Duodenal mucosa (tissue), 2 donors: ENCODE measurements at regions not wholly inside any gene's neighbourhood (a gene's known extent, or its start where the extent isn't known, plus 50 kb on each side); places are given as distances from the start of the nearest gene placed in this dataset.
A peak's percentile ranks its signal among the peaks of the same experiment; 100 is the strongest.

Source experiments
- H3K27ac ChIP-seq: one replicate; pipeline ENCODE4 v1.7.0; 2013; ENCODE audit warnings: low read depth, low read length
- H3K27me3 ChIP-seq, 2 donors: one replicate each; pipeline ENCODE4 v1.7.0; 2013; ENCODE audit warnings: low read length in 2 of 2, control low read depth in 1 of 2; ENCODE audit not compliant: insufficient read depth in 2 of 2, control insufficient read depth in 1 of 2
- H3K36me3 ChIP-seq, 2 donors: one replicate each; pipeline ENCODE4 v1.7.0; 2013; ENCODE audit warnings: low read length in 2 of 2, control low read depth in 1 of 2; ENCODE audit not compliant: insufficient read depth in 2 of 2, control insufficient read depth in 1 of 2
- H3K4me1 ChIP-seq, 2 donors: one replicate each; pipeline ENCODE4 v1.7.0; 2013; ENCODE audit warnings: low read length in 2 of 2, control low read depth in 1 of 2; ENCODE audit not compliant: insufficient read depth in 2 of 2, control insufficient read depth in 1 of 2
- H3K4me3 ChIP-seq, 2 donors: one replicate each; pipeline ENCODE4 v1.7.0; 2013; ENCODE audit warnings: low read length in 2 of 2, low read depth in 1 of 2
- H3K9ac ChIP-seq, 2 donors: one replicate each; pipeline ENCODE4 v1.7.0; 2013; ENCODE audit warnings: low read length in 2 of 2, low read depth in 1 of 2
- H3K9me3 ChIP-seq, 2 donors: one replicate each; pipeline ENCODE4 v1.7.0; 2013; ENCODE audit warnings: low read length in 2 of 2, control low read depth in 1 of 2; ENCODE audit not compliant: control insufficient read depth in 1 of 2

DNA sequence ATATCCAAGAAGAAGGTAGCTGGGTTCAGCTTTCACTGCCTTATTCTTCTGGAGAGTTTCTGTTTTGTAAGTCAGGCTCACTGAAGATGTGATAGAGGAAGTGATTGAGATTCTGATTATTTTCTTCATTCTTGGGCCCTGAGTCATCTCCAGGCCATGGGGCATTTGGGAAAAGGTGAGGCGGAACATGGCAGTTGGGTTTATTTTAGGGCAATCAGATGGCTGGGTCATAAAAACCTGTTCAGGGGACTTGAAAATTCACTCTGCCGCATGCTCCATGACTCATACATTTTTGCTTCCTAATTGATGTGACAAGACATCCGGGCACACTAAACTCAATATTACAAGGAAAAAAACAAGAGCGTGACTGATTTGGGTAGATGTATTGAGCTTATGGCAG is 265.7 kb upstream of the KLF4 start:
- no peak overlapping the region for H3K4me3 ChIP-seq
- H3K36me3 ChIP-seq = no peaks in the 10 kb centered on the region
- no peak overlapping the region for H3K27ac ChIP-seq
- no peak overlapping the region for H3K9ac ChIP-seq
- H3K27me3 ChIP-seq = no peaks in the 10 kb centered on the region
- no peaks in the 10 kb centered on the region for H3K9me3 ChIP-seq
- H3K4me1 ChIP-seq = peaks cover 13 to 36% of the 10 kb centered on the region in 2 donors

DNA sequence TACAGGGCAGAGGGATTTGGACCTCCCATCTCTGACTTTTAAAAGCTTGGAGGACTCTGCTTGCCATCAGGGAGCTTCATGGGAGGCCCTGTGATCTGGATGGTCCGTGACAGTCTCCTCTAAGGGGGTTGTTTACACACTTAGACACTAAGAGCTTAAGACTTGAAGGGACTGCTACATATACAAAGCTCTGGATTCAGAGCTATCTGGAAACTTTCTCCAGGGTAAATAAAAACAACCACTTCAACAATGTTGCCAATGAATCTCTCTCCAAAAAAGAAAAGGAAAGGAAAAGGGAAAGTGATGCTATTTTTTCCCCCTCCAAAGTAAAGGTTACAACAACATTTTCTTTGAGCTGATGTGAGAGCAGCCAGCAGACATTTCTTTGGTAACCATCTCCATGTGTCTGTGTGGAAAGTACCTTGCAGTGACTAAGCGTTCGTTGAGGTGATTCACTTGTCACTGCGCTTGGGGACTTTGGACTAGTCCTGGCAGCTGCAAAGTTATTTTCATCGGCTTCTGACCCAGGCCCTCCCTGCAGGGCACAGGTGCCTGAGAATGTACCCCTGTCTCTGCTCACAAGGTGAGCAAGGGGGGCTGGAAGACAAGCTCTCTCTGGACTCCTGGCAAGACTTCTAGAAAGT is 262.1 kb upstream of the KLF4 start:
- Histone ChIP-seq H3K9me3 (no peaks in the 10 kb centered on the region), H3K27me3 (no peaks in the 10 kb centered on the region), H3K36me3 (no peaks in the 10 kb centered on the region), H3K27ac (peak overlapping the region; percentile 22), H3K9ac (no peak overlapping the region), H3K4me3 (no peak overlapping the region), H3K4me1 (peaks cover 22 to 46% of the 10 kb centered on the region in 2 donors)

DNA sequence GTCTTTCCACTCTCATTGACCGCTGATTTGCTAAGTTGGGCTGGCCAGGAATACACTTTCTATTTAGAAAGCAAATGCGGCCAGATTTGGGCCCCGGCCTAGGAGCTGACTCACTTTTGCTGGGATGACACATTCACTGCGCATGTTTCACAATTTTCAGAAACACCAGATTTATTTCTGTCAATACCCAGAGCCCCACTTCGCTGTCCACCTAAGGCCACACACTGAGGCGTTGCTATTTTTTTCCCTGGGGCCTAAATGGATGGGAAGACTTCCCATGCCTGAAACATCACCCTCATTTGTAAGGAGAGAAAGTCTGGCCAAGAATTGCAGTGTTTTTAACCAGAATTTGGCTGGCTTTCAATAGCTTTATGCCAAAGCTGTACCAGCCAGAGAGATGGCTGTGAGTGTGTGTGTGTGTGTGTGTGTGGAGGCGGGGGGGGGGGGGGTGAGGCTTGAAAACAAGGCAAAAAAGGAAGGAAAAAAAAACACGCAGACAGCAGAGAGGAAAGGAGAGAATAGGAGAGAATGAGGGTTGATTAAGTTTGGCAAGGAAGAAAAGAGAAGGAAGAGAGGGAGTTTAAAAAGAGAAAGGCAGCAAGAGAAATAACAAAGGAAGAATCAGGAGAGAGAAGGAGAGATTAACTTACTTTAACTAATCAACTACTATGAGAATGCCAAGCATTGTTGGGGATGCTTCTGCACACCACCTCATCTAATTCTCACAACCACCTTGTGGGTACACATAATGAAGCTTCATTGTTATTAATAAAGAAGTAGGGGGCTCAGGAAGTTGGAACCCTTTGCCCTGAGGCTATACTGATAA is 261.4 kb upstream of the KLF4 start:
- Histone ChIP-seq H3K27ac (peak overlapping the region; percentile 22), H3K9ac (no peak overlapping the region), H3K27me3 (no peaks in the 10 kb centered on the region), H3K4me1 (peaks cover 22 to 46% of the 10 kb centered on the region in 2 donors), H3K36me3 (no peaks in the 10 kb centered on the region), H3K9me3 (no peaks in the 10 kb centered on the region), H3K4me3 (no peak overlapping the region)

DNA sequence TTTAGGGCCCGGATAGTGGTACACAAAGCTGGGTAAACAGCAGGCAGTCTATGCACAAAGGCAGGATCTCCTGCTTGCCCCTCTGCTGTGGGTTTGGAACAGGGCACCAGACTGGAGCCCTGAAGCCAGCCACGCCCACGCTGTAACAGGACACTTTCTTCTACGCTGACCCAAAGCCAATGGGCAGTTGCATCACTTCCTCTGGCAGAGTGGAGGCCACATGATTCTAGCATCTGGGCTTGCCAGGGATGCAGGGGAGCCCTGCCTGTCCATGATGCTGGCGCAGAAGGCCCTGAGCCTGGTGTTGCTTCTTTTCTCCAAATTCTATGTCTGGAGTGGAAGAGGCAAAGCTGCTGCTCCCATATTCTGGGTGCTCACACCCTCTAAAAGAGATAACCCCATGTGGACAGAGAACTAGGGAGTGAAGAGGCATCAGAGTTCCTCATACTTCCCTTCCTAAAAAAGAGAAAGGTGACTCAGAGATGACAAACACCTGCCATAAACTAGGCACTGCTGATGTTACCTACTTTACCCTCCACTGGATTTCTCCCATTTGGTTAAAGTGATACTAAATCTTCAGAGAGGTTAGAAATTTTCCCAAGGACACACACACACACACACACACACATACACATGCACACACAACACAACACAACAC is 260.3 kb upstream of the KLF4 start:
- Histone ChIP-seq H3K4me1 (peaks cover 22 to 38% of the 10 kb centered on the region in 2 donors), H3K9me3 (no peaks in the 10 kb centered on the region), H3K36me3 (no peaks in the 10 kb centered on the region), H3K9ac (no peak overlapping the region), H3K27ac (no peak overlapping the region), H3K4me3 (no peak overlapping the region), H3K27me3 (no peaks in the 10 kb centered on the region)

- Histone ChIP-seq H3K36me3 (no peaks in the 10 kb centered on the region), H3K27me3 (no peaks in the 10 kb centered on the region), H3K27ac (no peak overlapping the region), H3K9me3 (no peaks in the 10 kb centered on the region), H3K4me1 (peaks cover 5 to 7% of the 10 kb centered on the region in 2 donors), H3K4me3 (no peak overlapping the region), H3K9ac (no peak overlapping the region)
Observed at GRCh38 chr9:107744873-107745272, 255.3 kb upstream of the KLF4 start.

DNA sequence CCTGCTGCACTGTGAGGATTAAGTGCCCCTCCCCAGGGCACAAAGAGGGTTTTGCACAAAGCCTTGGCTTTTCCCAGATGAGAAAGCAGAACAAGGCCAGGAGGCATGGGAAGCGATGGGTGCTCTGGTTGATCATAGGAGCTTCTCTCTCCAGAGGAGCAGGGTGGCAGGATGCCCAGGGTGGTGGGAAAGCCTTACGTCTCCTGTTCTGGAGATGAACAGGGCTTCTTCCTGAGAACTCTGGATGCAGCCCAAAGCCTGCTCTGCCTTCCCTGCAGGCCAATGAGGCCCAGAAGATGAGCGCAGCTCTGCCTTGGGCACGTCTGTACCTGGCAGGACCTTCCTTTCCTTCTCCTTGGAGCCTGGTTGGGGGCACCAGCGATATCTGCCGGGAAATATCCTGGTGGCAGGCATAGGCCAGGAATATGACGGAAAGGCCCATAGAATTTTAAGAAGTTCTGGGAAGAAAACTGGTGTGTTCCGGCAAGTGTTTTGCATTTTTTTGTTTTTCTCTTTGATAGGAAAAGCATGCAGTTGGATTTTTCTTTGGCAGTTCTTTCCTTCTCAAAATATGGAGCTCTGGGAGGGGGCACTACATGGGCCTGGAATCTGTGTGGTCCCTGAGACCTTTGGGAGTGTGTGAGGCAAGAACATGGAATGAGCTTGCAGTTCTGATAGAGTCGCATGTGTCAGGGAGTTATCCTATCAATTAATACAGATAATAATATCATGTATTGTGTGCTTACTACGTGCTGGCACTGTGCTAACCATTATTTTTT is 253.2 kb upstream of the KLF4 start:
- H3K36me3 ChIP-seq = no peaks in the 10 kb centered on the region
- peaks cover 6 to 12% of the 10 kb centered on the region in 2 donors for H3K4me1 ChIP-seq
- H3K9me3 ChIP-seq = no peaks in the 10 kb centered on the region
- no peak overlapping the region for H3K4me3 ChIP-seq
- H3K27me3 ChIP-seq = no peaks in the 10 kb centered on the region
- H3K27ac ChIP-seq = no peak overlapping the region
- H3K9ac ChIP-seq = no peak overlapping the region

GRCh38 chr9:107740088-107740980 is 250.8 kb upstream of the KLF4 start:
- no peak overlapping the region for H3K4me3 ChIP-seq
- H3K9me3 ChIP-seq = no peaks in the 10 kb centered on the region
- no peak overlapping the region for H3K9ac ChIP-seq
- no peaks in the 10 kb centered on the region for H3K36me3 ChIP-seq
- no peaks in the 10 kb centered on the region for H3K27me3 ChIP-seq
- H3K27ac ChIP-seq = no peak overlapping the region
- peaks cover 8 to 13% of the 10 kb centered on the region in 2 donors for H3K4me1 ChIP-seq

- Histone ChIP-seq H3K9ac (no peak overlapping the region), H3K27me3 (no peaks in the 10 kb centered on the region), H3K9me3 (no peaks in the 10 kb centered on the region), H3K4me3 (no peak overlapping the region), H3K4me1 (peaks cover 8 to 13% of the 10 kb centered on the region in 2 donors), H3K27ac (no peak overlapping the region), H3K36me3 (no peaks in the 10 kb centered on the region)
Observed at GRCh38 chr9:107739601-107740082, 250.1 kb upstream of the KLF4 start.

GRCh38 chr9:107738789-107739188 is 249.2 kb upstream of the KLF4 start:
- Histone ChIP-seq H3K4me1 (peaks cover 8 to 13% of the 10 kb centered on the region in 2 donors), H3K27ac (no peak overlapping the region)

More at GRCh38 chr9:107738789-107739188, 249.2 kb upstream of the KLF4 start:
- Histone ChIP-seq H3K27me3 (no peaks in the 10 kb centered on the region), H3K4me3 (no peak overlapping the region), H3K9me3 (no peaks in the 10 kb centered on the region), H3K9ac (no peak overlapping the region), H3K36me3 (no peaks in the 10 kb centered on the region)
